ENCODE measurements at regions not wholly inside any gene's neighbourhood (a gene's known extent, or its start where the extent isn't known, plus 50 kb on each side); places are given as distances from the start of the nearest gene placed in this dataset.

DNA sequence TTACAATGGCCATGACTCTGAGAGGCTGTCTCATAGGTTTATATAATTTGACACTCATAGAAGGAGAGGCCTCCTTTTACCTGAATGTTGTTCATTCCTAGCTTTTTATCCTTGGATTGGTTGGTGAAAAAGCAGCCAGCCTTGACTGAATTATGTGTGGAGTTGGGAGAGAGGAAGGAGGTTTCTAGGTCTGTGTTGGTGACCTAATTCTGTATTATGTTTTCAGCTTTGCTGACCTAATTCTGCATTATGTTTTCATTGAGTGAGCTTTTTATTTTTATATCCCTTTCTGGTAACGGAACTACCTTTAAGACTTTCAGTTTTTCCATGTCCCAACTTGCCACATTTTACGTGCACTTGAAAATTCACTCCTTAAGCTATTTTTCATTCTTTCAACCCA, 59.1 kb upstream of the RNF144B start:
- no peak for TF ChIP-seq POLR2A (IDR thresholded peaks at IDR 0.05)
- TF ChIP-seq, protein P1, sequence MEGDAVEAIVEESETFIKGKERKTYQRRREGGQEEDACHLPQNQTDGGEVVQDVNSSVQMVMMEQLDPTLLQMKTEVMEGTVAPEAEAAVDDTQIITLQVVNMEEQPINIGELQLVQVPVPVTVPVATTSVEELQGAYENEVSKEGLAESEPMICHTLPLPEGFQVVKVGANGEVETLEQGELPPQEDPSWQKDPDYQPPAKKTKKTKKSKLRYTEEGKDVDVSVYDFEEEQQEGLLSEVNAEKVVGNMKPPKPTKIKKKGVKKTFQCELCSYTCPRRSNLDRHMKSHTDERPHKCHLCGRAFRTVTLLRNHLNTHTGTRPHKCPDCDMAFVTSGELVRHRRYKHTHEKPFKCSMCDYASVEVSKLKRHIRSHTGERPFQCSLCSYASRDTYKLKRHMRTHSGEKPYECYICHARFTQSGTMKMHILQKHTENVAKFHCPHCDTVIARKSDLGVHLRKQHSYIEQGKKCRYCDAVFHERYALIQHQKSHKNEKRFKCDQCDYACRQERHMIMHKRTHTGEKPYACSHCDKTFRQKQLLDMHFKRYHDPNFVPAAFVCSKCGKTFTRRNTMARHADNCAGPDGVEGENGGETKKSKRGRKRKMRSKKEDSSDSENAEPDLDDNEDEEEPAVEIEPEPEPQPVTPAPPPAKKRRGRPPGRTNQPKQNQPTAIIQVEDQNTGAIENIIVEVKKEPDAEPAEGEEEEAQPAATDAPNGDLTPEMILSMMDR (IDR thresholded peaks at IDR 0.05): no peak
- TF ChIP-seq EP300 (IDR thresholded peaks at IDR 0.05): no peak

Data from ovary (tissue), 3 donors.